K562 (cell line): ENCODE measurements at regions not wholly inside any gene's neighbourhood (a gene's known extent, or its start where the extent isn't known, plus 50 kb on each side); places are given as distances from the start of the nearest gene placed in this dataset.

ENCODE experiments used
- CXXC5 ChIP-seq: fragments of 250-450 bp; sonication (Bioruptor Pico); IDR thresholded peaks from 2 replicates; pipeline ENCODE4 v1.8.0; 2022; ENCODE audit warnings: inconsistent platforms, mild to moderate bottlenecking, moderate library complexity
- DLX4 ChIP-seq: fragments of 250-450 bp; sonication (Bioruptor Pico); IDR thresholded peaks from 2 replicates; pipeline ENCODE4 v1.6.1; 2021; ENCODE audit warnings: mild to moderate bottlenecking
- EP300 ChIP-seq: IDR thresholded peaks from 2 replicates; pipeline ENCODE4 v1.6.1; 2012; ENCODE audit warnings: low read length, improper control_type of control experiment
- ETS2 ChIP-seq: IDR thresholded peaks from 2 replicates; pipeline ENCODE4 v1.6.1; 2016; ENCODE audit warnings: borderline replicate concordance, missing genetic modification characterization, mild to moderate bottlenecking, moderate library complexity, missing compliant biosample characterization; ENCODE audit not compliant: poor library complexity, severe bottlenecking
- GMEB1 ChIP-seq: fragments of 250-450 bp; sonication (Bioruptor Pico); IDR thresholded peaks from 2 replicates; pipeline ENCODE4 v1.4.0; 2020; ENCODE audit warnings: mild to moderate bottlenecking
- HMGXB4 ChIP-seq: sonication (generic); formaldehyde crosslinking; IDR thresholded peaks from 2 replicates; pipeline ENCODE4 v1.8.1; 2023; ENCODE audit warnings: mild to moderate bottlenecking, missing genetic modification reagents
- ID3 ChIP-seq, 2 experiments: fragments of 250-450 bp in 1 of 2; fragments of 450-650 bp in 1 of 2; sonication (Bioruptor Pico) in 1 of 2; IDR thresholded peaks; 2 replicates each; pipeline versions ENCODE4 v1.6.1 to v1.8.0; 2016 to 2021; ENCODE audit warnings: mild to moderate bottlenecking in 2 of 2, moderate library complexity in 2 of 2, missing compliant biosample characterization in 1 of 2, missing genetic modification characterization in 1 of 2
- ILF3 ChIP-seq: fragments of 450-650 bp; IDR thresholded peaks from 2 replicates; pipeline ENCODE4 v1.6.1; 2018; ENCODE audit warnings: antibody characterized with exemption, mild to moderate bottlenecking, moderate library complexity, borderline replicate concordance
- JUND ChIP-seq, 2 experiments: IDR thresholded peaks; 2 replicates in 1 of 2; 3 replicates in 1 of 2; pipeline ENCODE4 v1.6.1; 2011; ENCODE audit warnings: borderline replicate concordance in 2 of 2, low read depth in 2 of 2, low read length in 2 of 2, improper control_type of control experiment in 1 of 2, missing biosample characterization in 1 of 2, missing genetic modification characterization in 1 of 2, missing genetic modification reagents in 1 of 2
- NR1H2 ChIP-seq: sonication (generic); formaldehyde crosslinking; IDR thresholded peaks from 2 replicates; pipeline ENCODE4 v1.4.0; 2020; ENCODE audit warnings: mild to moderate bottlenecking, missing genetic modification reagents
- SIN3A ChIP-seq, 2 experiments: fragments of 150-350 bp in 1 of 2; IDR thresholded peaks; 2 replicates each; pipeline ENCODE4 v1.6.1; 2011 to 2016; ENCODE audit warnings: borderline replicate concordance in 2 of 2, low read depth in 2 of 2, low read length in 2 of 2, mild to moderate bottlenecking in 2 of 2, moderate library complexity in 2 of 2; ENCODE audit not compliant: control insufficient read depth in 1 of 2
- SIX5 ChIP-seq, 2 experiments: IDR thresholded peaks; 2 replicates each; pipeline ENCODE4 v1.6.1; 2011; ENCODE audit warnings: low read length in 2 of 2, borderline replicate concordance in 1 of 2, low read depth in 1 of 2, mild to moderate bottlenecking in 1 of 2, moderate library complexity in 1 of 2; ENCODE audit not compliant: insufficient read depth in 1 of 2
- ZFP1 ChIP-seq: fragments of 450-650 bp; formaldehyde crosslinking; IDR thresholded peaks from 2 replicates; pipeline ENCODE4 v1.4.0; 2020; ENCODE audit warnings: mild to moderate bottlenecking, mixed read lengths
- ZNF175 ChIP-seq: fragments of 200-800 bp; sonication (Bioruptor generic); IDR thresholded peaks from 2 replicates; pipeline ENCODE4 v1.6.1; 2016; ENCODE audit warnings: low read depth, mild to moderate bottlenecking, missing genetic modification characterization, missing compliant biosample characterization
- ZNF23 ChIP-seq: fragments of 250-450 bp; sonication (Bioruptor Pico); IDR thresholded peaks from 2 replicates; pipeline ENCODE4 v1.4.0; 2020; ENCODE audit warnings: mild to moderate bottlenecking
- ZNF274 ChIP-seq: IDR thresholded peaks from 2 replicates; pipeline ENCODE4 v1.6.1; 2011; ENCODE audit warnings: low read depth, mild to moderate bottlenecking, low read length, moderate library complexity, borderline replicate concordance
- ZNF592 ChIP-seq: fragments of 450-650 bp; IDR thresholded peaks from 2 replicates; pipeline ENCODE4 v1.6.1; 2017; ENCODE audit warnings: antibody characterized with exemption, mild to moderate bottlenecking

GRCh38 chr6:28789553-28790083, 134.2 kb downstream of the TRIM27 start (continued):
- no peak for TF ChIP-seq ZNF274
- peak; percentile 61 for TF ChIP-seq CXXC5 (CRISPR knock-in tag)
- no peak for TF ChIP-seq ZFP1 (CRISPR knock-in tag)
- peak; percentile 82 for TF ChIP-seq ZNF592
- peak; percentile 87 for TF ChIP-seq ILF3
- TF ChIP-seq EP300 = peak; percentile 65
- peak; percentile 24; the same call in 1 of the 2 replicates for TF ChIP-seq GMEB1
- no peak for TF ChIP-seq NR1H2 (CRISPR knock-in tag)
- no peak for TF ChIP-seq ETS2
- peak; percentile 78 for TF ChIP-seq HMGXB4
- peak; percentile 55 for TF ChIP-seq JUND (IDR thresholded peaks at IDR 0.05; ENCODE audit: borderline replicate concordance, low read depth, low read length)
- peak; percentile 17; the same call in 1 of the 3 replicates for TF ChIP-seq JUND (tag; IDR thresholded peaks at IDR 0.05; ENCODE audit: borderline replicate concordance, low read depth, low read length)
- TF ChIP-seq SIN3A (IDR thresholded peaks at IDR 0.05; ENCODE audit: borderline replicate concordance in 2 of 2, control insufficient read depth in 1 of 2, low read depth in 2 of 2, low read length in 2 of 2) = peak in 1 of 2 experiments; percentile 29; a peak in 1 of 4 replicates
- no peak for TF ChIP-seq SIX5 (IDR thresholded peaks at IDR 0.05; ENCODE audit: borderline replicate concordance in 1 of 2, insufficient read depth in 1 of 2, low read depth in 1 of 2, low read length in 2 of 2)
- no peak for TF ChIP-seq ID3 (CRISPR knock-in tag; IDR thresholded peaks at IDR 0.05)
- TF ChIP-seq ID3 (tag; IDR thresholded peaks at IDR 0.05) = peak; percentile 33; the same call in 1 of the 2 replicates
- TF ChIP-seq DLX4 = no peak
- TF ChIP-seq ZNF175 (CRISPR knock-in tag) = peak; percentile 66; the same call in 1 of the 2 replicates
- no peak for TF ChIP-seq ZNF23 (CRISPR knock-in tag)
